HepG2 (cell line): ENCODE measurements at regions not wholly inside any gene's neighbourhood (a gene's known extent, or its start where the extent isn't known, plus 50 kb on each side); places are given as distances from the start of the nearest gene placed in this dataset.

Experiments
- ATAC-seq: fragments of 200-7000 bp; cut with Tn5 transposase; 3 replicates; pipeline ENCODE4 v1.9.1; 2020; ENCODE audit warnings: mild to moderate bottlenecking, moderate library complexity
- BruUV-seq: library from RNA; stranded (reverse); fragments of 400-500 nt; replicated peaks from 2 replicates; lab custom pipeline; 2021; lab: Mats Ljungman, UMichigan
- CTCF ChIA-PET: fragments of 300-600 bp; formaldehyde crosslinking; extraction: SDS; loops from one replicate; lab custom pipeline; 2021; ENCODE audit warnings: low total read pairs, inconsistent platforms, low intra/inter-chr PET ratio; lab: Yijun Ruan, JAX
- POLR2A ChIA-PET: fragments of 350-600 bp; sonication (Branson Sonifier 250); formaldehyde crosslinking; loops from one replicate; lab custom pipeline; 2020; ENCODE audit warnings: antibody characterized with exemption, inconsistent platforms; lab: Yijun Ruan, JAX
- DNase-seq: peaks from one replicate; pipeline ENCODE4 v3.0.0-alpha.2; 2015; ENCODE audit warnings: low spot score
- FAIRE-seq: peaks from 3 replicates; lab custom pipeline; 2011; peaks lifted over from hg19 to GRCh38; lab: Jason Lieb, UNC
- H2AFZ ChIP-seq: one replicate; pipeline ENCODE4 v1.6.1; 2011; ENCODE audit warnings: low read length, inconsistent platforms
- H3K27ac ChIP-seq: fragments of 300-600 bp; 3 replicates; pipeline ENCODE4 v1.8.0; 2011; ENCODE audit warnings: mixed run types, mild to moderate bottlenecking, mixed read lengths, low read length, inconsistent platforms; ENCODE audit not compliant: insufficient read depth; ENCODE audit errors: extremely low read length
- H3K27me3 ChIP-seq, 2 experiments: fragments of 200-600 bp in 1 of 2; 2 replicates in 1 of 2; 3 replicates in 1 of 2; pipeline versions ENCODE4 v1.6.0 to v1.8.0; 2011; ENCODE audit warnings: low read length in 2 of 2, mild to moderate bottlenecking in 2 of 2, moderate library complexity in 2 of 2, inconsistent platforms in 1 of 2; ENCODE audit not compliant: insufficient read depth in 2 of 2, control insufficient read depth in 1 of 2
- H3K36me3 ChIP-seq, 2 experiments: fragments of 200-600 bp in 1 of 2; replicated peaks in 1 of 2; 2 replicates in 1 of 2; 3 replicates in 1 of 2; pipeline versions ENCODE4 v1.5.1 to v1.8.0; 2011; ENCODE audit warnings: low read length in 2 of 2, inconsistent platforms in 1 of 2; ENCODE audit not compliant: insufficient read depth in 2 of 2, control insufficient read depth in 1 of 2
- H3K4me1 ChIP-seq: 2 replicates; pipeline ENCODE4 v1.5.1; 2012; ENCODE audit warnings: low read length, inconsistent platforms; ENCODE audit not compliant: insufficient read depth
- H3K4me2 ChIP-seq: 2 replicates; pipeline ENCODE4 v1.6.0; 2011; ENCODE audit warnings: low read depth, low read length, inconsistent platforms
- H3K4me3 ChIP-seq, 3 experiments: fragments of 200-600 bp in 1 of 3; sonication (generic), shearing (Covaris generic) in 1 of 3; replicated peaks in 1 of 3; 2 replicates each; pipeline ENCODE4 v1.5.1; 2011 to 2016; ENCODE audit warnings: low read length in 3 of 3, inconsistent platforms in 2 of 3, low read depth in 2 of 3, mild to moderate bottlenecking in 2 of 3, control low read depth in 1 of 3, mixed read lengths in 1 of 3; ENCODE audit not compliant: insufficient read depth in 1 of 3
- H3K79me2 ChIP-seq: one replicate; pipeline ENCODE4 v1.6.1; 2011; ENCODE audit warnings: low read length, inconsistent platforms; ENCODE audit not compliant: insufficient read depth
- H3K9ac ChIP-seq: 2 replicates; pipeline ENCODE4 v1.6.0; 2011; ENCODE audit warnings: mild to moderate bottlenecking, low read depth, low read length, inconsistent platforms; ENCODE audit not compliant: insufficient read depth
- H3K9me3 ChIP-seq: 2 replicates; pipeline ENCODE4 v1.5.1; 2012; ENCODE audit warnings: mild to moderate bottlenecking, low read length
- H4K20me1 ChIP-seq: 2 replicates; pipeline ENCODE4 v1.6.0; 2011; ENCODE audit warnings: inconsistent platforms, mild to moderate bottlenecking, low read length, moderate library complexity; ENCODE audit not compliant: insufficient read depth
- ISL2 ChIP-seq: sonication (generic); formaldehyde crosslinking; IDR thresholded peaks from 2 replicates; pipeline ENCODE4 v1.5.0; 2020; ENCODE audit warnings: missing genetic modification reagents
- MEF2D ChIP-seq: sonication (generic); formaldehyde crosslinking; IDR thresholded peaks from 2 replicates; pipeline ENCODE4 v1.5.1; 2020; ENCODE audit warnings: mild to moderate bottlenecking, missing genetic modification reagents
- RELA ChIP-seq: sonication (generic); formaldehyde crosslinking; IDR thresholded peaks from 2 replicates; pipeline ENCODE4 v1.4.0; 2020; ENCODE audit warnings: missing genetic modification reagents
- STAT6 ChIP-seq: sonication (generic); formaldehyde crosslinking; IDR thresholded peaks from 2 replicates; pipeline ENCODE4 v1.4.0; 2020; ENCODE audit warnings: missing genetic modification reagents, mild to moderate bottlenecking, borderline replicate concordance
- TIGD3 ChIP-seq: sonication (generic); formaldehyde crosslinking; IDR thresholded peaks from 2 replicates; pipeline ENCODE4 v1.5.1; 2020; ENCODE audit warnings: mild to moderate bottlenecking, missing genetic modification reagents, borderline replicate concordance
- ZBTB33 ChIP-seq: sonication (generic); formaldehyde crosslinking; IDR thresholded peaks from 2 replicates; pipeline ENCODE4 v1.4.0; 2020; ENCODE audit warnings: missing genetic modification reagents
- ZNF275 ChIP-seq: sonication (generic); formaldehyde crosslinking; IDR thresholded peaks from 2 replicates; pipeline ENCODE4 v1.8.0; 2022; ENCODE audit warnings: missing genetic modification reagents, mild to moderate bottlenecking, inconsistent platforms, borderline replicate concordance
- ZNF33B ChIP-seq: sonication (generic); formaldehyde crosslinking; IDR thresholded peaks from 2 replicates; pipeline ENCODE4 v1.5.1; 2020; ENCODE audit warnings: mild to moderate bottlenecking, missing genetic modification reagents
- ZNF343 ChIP-seq: sonication (generic); formaldehyde crosslinking; IDR thresholded peaks from 2 replicates; pipeline ENCODE4 v1.4.0; 2020; ENCODE audit warnings: mild to moderate bottlenecking, missing genetic modification reagents
- ZNF841 ChIP-seq: sonication (generic); formaldehyde crosslinking; IDR thresholded peaks from 2 replicates; pipeline ENCODE4 v1.8.1; 2023; ENCODE audit warnings: missing genetic modification reagents, borderline replicate concordance
- WGBS: methylation state at CpG from one replicate; pipeline ENCODE4 v1.1.6; 2017; ENCODE audit warnings: low lambda C conversion rate; 5-methylcytosine and 5-hydroxymethylcytosine counted together
- in situ Hi-C: cut with HindIII; loops from 2 replicates; pipeline ENCODE4 v1.10.0; 2017; ENCODE audit warnings: low pct_unique_long_range_greater_than_20kb; ENCODE audit not compliant: extremely low pct_ligation_motif_present
- intact Hi-C: fragments of 100-400 bp; cut with micrococcal nuclease; formaldehyde crosslinking; loops from one replicate; pipeline ENCODE4 v1.10.0; 2022; ENCODE audit not compliant: unreplicated experiment
- TF ChIP-seq, protein P1 (sequence below): sonication (generic); formaldehyde crosslinking; IDR thresholded peaks from 2 replicates; pipeline ENCODE4 v1.4.0; 2020; ENCODE audit warnings: low read depth, missing genetic modification reagents
- TF ChIP-seq, protein P2 (sequence below): sonication (generic); formaldehyde crosslinking; conservative IDR thresholded peaks from 2 replicates; pipeline ENCODE4 v1.5.0; 2020; ENCODE audit warnings: missing genetic modification reagents

DNA sequence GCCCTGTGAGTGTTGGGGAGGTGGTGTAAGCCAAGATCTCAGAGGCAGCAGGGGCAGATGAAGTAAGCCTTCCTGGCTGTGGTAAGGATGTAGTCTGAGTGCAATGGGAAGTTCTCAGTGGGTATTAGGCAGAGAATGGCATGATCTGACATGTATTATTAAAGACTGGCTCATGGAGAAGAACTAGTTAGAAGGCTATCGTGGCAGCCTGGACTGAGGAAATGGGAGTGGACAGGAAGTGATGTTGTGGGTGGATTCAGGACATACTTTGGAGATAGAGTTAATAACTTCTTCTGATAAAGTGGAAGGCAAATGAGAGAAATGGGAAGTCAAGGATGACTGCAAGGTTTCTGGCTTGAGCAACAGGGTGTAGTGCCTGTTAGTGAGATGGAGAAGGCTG, 250.9 kb upstream of the CFAP20DC start:
- H3K4me1 ChIP-seq, result no peaks in the 10 kb centered on the region
- H3K9ac ChIP-seq, result no peak overlapping the region
- no TSS peak for BruUV-seq
- no peak overlapping the region for H3K4me2 ChIP-seq
- CTCF ChIA-PET, result no interaction called here
- DNase-seq (no peak), FAIRE-seq (no peak), ATAC-seq (no peak)
- H3K27ac ChIP-seq, result no peak overlapping the region
- no peak overlapping the region for H2AFZ ChIP-seq
- H4K20me1 ChIP-seq, result no peaks in the 10 kb centered on the region
- no peaks in the 10 kb centered on the region for H3K36me3 ChIP-seq
- 3% methylated on average over 1 of the region's 1 CpG for WGBS
- POLR2A ChIA-PET, result no interaction called here
- no peak overlapping the region for H3K4me3 ChIP-seq
- intact Hi-C loops (no loop called here), in situ Hi-C loops (no loop called here)
- H3K9me3 ChIP-seq, result no peaks in the 10 kb centered on the region
- no peaks in the 10 kb centered on the region for H3K79me2 ChIP-seq
- H3K27me3 ChIP-seq, result no peaks in the 10 kb centered on the region
- TF ChIP-seq, protein P1, sequence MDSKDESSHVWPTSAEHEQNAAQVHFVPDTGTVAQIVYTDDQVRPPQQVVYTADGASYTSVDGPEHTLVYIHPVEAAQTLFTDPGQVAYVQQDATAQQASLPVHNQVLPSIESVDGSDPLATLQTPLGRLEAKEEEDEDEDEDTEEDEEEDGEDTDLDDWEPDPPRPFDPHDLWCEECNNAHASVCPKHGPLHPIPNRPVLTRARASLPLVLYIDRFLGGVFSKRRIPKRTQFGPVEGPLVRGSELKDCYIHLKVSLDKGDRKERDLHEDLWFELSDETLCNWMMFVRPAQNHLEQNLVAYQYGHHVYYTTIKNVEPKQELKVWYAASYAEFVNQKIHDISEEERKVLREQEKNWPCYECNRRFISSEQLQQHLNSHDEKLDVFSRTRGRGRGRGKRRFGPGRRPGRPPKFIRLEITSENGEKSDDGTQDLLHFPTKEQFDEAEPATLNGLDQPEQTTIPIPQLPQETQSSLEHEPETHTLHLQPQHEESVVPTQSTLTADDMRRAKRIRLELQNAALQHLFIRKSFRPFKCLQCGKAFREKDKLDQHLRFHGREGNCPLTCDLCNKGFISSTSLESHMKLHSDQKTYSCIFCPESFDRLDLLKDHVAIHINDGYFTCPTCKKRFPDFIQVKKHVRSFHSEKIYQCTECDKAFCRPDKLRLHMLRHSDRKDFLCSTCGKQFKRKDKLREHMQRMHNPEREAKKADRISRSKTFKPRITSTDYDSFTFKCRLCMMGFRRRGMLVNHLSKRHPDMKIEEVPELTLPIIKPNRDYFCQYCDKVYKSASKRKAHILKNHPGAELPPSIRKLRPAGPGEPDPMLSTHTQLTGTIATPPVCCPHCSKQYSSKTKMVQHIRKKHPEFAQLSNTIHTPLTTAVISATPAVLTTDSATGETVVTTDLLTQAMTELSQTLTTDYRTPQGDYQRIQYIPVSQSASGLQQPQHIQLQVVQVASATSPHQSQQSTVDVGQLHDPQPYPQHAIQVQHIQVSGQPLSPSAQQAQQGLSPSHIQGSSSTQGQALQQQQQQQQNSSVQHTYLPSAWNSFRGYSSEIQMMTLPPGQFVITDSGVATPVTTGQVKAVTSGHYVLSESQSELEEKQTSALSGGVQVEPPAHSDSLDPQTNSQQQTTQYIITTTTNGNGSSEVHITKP (CRISPR knock-in tag), result no peak
- TF ChIP-seq RELA (CRISPR knock-in tag) (no peak), ZBTB33 (CRISPR knock-in tag) (no peak), ISL2 (CRISPR knock-in tag) (no peak), ZNF841 (CRISPR knock-in tag) (no peak), MEF2D (CRISPR knock-in tag) (no peak), ZNF343 (CRISPR knock-in tag) (no peak), ZNF33B (CRISPR knock-in tag) (no peak), ZNF275 (CRISPR knock-in tag) (no peak), TIGD3 (CRISPR knock-in tag) (no peak), STAT6 (CRISPR knock-in tag) (no peak)
- TF ChIP-seq, protein P2, sequence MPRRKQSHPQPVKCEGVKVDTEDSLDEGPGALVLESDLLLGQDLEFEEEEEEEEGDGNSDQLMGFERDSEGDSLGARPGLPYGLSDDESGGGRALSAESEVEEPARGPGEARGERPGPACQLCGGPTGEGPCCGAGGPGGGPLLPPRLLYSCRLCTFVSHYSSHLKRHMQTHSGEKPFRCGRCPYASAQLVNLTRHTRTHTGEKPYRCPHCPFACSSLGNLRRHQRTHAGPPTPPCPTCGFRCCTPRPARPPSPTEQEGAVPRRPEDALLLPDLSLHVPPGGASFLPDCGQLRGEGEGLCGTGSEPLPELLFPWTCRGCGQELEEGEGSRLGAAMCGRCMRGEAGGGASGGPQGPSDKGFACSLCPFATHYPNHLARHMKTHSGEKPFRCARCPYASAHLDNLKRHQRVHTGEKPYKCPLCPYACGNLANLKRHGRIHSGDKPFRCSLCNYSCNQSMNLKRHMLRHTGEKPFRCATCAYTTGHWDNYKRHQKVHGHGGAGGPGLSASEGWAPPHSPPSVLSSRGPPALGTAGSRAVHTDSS (CRISPR knock-in tag), result no peak
